HG03066 (cell line): ENCODE measurements at regions not wholly inside any gene's neighbourhood (a gene's known extent, or its start where the extent isn't known, plus 50 kb on each side); places are given as distances from the start of the nearest gene placed in this dataset.

Source experiments
- ATAC-seq: cut with Tn5 transposase; IDR thresholded peaks from one replicate; pipeline ENCODE4 v1.9.1; 2021; ENCODE audit warnings: low read depth; ENCODE audit not compliant: unreplicated experiment

GRCh38 chr4:35364321-35364870 lies 879.9 kb downstream of the ARAP2 start:
- no peak for ATAC-seq

DNA sequence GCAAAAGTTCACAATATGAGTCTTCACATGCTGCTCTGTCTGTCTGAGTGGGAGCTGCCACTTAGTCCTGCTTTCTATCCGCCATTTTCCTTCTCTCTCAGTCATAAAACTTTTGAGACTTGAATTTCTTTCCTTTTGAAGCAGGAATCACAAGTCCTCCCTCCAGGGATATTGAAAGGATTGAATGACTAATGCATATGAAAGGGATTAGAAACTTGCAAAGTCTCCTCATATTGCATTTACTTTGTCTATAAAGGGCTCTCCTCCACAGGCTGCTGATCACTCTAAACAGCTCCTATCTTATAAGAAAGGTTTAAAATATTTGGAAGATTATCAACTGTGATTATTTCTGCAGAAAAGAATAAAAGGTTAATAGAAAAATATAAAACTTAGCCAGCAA lies 879.1 kb downstream of the ARAP2 start:
- ATAC-seq, result no peak

DNA sequence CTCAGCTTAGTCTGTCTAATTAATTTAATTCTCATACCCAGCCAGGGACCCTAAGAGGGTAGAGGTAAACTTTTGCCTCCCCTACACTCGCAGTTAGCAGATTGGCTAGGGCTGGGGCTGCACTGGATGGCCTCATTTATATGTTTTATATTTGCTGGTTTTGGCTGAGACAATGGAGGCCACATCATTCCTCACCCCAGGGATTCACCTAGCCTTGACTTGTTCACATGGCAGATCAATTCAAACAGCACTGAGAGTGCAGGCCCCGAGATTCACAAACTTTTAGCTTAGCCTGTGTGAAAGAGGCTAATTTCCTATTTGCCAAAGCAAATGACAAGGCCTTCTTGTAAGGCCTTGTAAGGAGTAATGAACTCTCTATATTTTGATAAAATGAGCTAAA lies 844.4 kb downstream of the ARAP2 start:
- no peak for ATAC-seq

- ATAC-seq, result no peak
Measured at GRCh38 chr4:35423104-35423503, 821.2 kb downstream of the ARAP2 start.

- no peak for ATAC-seq
Measured at GRCh38 chr4:35447474-35447873, 796.8 kb downstream of the ARAP2 start.

- ATAC-seq, result no peak
Measured at GRCh38 chr4:35459045-35459444, 785.3 kb downstream of the ARAP2 start.

DNA sequence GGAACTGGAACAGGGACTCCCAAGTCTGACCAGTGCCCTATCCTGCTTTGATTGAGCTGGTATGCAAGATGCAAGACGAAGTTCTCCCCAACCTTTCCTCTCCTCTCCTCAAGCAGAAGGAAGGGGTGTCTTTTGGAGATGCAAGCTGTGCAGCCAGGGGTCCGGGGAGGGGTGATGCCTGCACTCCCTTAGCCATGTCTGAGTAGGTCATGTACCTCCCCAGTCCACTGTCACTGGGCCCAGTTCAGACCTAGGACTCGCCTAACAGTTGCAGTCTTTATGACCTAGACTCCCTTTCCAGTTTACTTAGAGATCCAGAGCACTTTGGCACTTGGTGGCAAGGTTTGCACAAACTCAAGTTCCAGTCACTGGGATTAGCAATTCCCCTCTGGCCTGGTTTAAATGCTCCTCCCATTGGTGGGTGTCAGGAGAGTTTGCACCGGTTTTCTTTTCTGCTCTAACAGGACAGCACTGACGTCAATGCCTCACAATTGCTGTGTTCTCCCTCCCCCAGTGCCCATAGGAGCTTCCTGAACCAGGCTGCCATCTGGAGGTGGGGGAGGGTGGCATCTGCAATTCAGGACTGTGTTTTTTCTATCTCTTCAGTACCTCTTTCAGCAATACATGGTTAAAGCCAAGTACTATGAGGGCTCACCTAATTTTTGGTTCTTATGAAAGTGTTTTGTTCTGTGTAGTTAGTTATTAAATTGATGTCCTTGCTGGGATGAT lies 782.2 kb downstream of the ARAP2 start:
- ATAC-seq, result no peak

GRCh38 chr4:35463251-35463952 lies 780.9 kb downstream of the ARAP2 start:
- no peak for ATAC-seq

DNA sequence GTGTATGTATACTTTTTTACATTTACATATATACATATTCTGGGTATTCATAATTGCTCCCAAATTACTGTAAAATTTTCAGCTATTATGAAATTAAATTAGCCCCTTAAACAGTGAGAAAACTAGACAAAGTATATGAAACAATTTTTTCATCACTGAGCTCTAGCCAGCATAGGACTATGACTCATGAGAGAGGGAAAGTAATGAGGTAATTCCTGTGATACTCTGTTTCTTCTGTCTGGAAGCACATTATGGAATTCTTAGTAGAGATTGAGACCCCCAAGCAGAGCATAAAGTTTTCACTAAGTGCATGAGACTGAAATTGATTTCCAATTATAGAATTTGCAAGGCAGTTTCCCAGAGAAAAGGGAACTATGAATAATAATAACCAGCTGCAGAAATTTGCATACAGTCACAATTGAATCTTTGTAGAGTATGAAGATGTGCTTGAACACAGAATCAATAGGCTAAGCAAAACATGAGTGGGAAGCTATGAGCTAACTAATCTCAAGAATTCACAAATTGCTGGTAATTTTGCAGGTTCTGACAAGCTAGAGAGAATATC lies 779.3 kb downstream of the ARAP2 start:
- no peak for ATAC-seq

DNA sequence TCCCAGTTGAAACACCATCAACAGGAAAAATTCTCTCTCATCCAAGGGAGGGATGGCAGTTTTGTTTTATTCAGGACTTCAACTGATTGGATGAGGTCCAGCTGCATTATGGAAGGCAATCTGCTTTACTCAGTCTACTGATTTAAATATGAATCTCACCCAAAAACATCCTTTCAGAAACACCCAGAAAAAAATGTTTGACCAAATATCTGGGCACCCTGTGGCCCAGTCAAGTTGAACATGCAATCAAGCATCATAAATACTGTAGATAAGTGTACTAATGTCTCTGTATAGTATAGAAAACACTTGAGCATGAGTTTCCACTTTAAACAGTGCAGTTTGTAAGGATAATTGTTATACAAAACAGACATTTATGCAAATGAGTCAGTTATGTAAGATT lies 753.2 kb downstream of the ARAP2 start:
- ATAC-seq, result no peak

- ATAC-seq, result no peak
Measured at GRCh38 chr4:35493977-35494376, 750.3 kb downstream of the ARAP2 start.

GRCh38 chr4:35494955-35495354 lies 749.4 kb downstream of the ARAP2 start:
- no peak for ATAC-seq

DNA sequence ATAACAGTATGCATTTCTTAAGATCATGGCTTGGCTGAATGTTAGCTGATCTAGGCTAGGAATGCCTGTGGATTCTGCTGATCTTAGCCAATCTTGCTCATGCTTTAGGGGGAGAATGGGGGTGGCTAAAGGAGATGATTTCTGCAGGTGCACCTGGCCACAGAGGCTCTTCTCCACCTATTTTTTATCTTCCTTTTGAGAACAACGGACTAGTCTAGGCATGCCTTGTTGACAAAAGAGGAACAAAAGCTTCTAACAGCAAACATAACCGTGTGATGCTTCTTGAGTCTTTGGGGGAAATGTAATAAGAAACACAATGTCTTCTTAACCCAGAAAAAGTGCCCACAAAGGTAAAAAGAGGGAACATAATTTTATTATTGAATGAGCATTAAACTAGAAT lies 743.5 kb downstream of the ARAP2 start:
- no peak for ATAC-seq

DNA sequence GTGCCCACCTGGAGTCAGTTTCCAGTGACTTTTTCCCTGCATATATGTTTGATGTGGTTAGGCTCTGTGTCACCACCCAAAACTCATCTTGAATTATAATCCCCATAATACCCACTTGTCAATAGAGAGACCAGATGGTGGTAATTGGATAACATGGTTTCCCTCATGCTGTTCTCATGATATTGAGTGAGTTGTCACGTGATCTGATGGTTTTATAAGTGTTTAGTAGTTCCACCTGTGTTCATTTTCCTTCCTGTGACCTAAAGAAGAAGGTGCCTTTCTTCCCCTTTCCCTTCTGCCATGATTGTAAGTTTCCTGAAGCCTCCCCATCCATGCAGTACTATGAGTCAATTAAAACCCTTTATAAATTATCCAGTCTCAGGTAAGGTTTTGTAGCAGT lies 740.9 kb downstream of the ARAP2 start:
- no peak for ATAC-seq

GRCh38 chr4:35506161-35506560 lies 738.2 kb downstream of the ARAP2 start:
- ATAC-seq, result no peak

DNA sequence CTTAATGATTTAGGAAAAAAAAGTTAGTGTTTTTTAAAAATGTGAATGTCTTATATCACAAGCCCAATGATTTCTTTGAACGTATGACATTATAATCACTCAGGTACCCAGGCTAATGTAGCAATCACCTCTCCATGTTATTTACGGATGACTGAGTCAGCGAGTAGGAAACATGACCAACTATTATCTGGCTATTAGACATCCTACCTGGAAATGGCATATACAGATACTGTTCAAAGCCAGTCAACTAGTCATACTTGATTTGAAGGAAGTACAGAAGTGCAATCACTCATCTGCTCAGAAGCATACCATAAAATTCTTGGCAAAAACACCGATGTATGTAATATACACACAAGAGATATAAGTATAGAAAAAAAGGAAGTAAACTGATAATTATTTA lies 732.5 kb downstream of the ARAP2 start:
- no peak for ATAC-seq

- ATAC-seq, result no peak
Measured at GRCh38 chr4:35516102-35516501, 728.2 kb downstream of the ARAP2 start.

GRCh38 chr4:35520059-35520458 lies 724.3 kb downstream of the ARAP2 start:
- ATAC-seq, result no peak

- ATAC-seq, result no peak
Measured at GRCh38 chr4:35521682-35522081, 722.6 kb downstream of the ARAP2 start.

- no peak for ATAC-seq
Measured at GRCh38 chr4:35525192-35525978, 718.9 kb downstream of the ARAP2 start.

DNA sequence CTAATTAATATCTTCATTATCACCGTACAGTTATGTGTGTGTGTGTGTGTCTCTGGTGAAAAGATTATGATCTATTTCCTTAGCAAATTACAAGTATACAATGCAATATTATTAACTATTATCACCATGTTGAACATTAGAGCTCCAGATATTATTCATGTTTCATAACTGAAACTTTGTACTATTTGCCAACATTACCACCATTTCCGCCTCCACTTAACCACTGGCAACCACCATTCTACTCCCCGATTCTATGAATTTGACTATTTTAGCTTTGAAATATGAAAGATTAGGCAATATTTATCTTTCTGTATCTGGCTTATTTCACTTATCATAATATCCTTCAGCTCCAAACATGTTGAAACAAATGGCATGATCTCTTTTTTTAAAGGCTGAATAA lies 717.9 kb downstream of the ARAP2 start:
- ATAC-seq, result no peak
